ENCODE measurements at regions not wholly inside any gene's neighbourhood (a gene's known extent, or its start where the extent isn't known, plus 50 kb on each side); places are given as distances from the start of the nearest gene placed in this dataset.
"Not testable (repeated sequence)": the region's sequence is repeated elsewhere in the genome, so short reads cannot be mapped to it uniquely, and the experiment has no call there.

DNA sequence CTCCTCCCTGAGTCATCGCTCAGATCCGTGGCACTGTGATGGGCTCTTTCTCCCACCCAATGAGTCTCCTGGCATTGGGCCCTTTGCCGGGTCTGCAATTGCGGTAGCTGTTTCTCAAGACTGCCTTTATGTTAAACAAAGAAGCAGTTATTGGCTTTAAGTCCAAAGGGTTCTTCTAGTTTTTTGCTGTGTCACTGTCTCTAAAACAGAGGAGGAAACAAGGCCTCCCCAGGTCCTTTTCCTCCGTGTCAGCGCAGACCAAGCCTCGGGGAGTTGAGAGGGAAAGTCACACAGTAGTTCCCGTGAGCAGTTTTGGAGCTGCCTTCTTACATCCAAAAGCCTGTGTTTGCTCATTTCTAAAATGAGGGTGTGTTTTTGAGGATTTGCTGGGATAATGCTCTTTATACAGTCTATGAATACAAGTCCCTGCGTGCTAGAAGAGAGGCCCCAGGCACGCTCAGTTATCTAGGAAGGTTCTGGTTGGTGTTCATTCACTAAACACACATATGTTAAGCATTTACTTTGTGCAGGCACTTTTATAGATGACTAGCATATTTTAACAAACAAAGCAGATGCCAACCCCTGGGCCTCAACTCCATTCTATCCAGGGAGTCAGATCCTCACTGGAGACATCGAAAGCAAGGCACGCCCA is 126.0 kb upstream of the PZP start:
- DNase-seq, result no peak

DNA sequence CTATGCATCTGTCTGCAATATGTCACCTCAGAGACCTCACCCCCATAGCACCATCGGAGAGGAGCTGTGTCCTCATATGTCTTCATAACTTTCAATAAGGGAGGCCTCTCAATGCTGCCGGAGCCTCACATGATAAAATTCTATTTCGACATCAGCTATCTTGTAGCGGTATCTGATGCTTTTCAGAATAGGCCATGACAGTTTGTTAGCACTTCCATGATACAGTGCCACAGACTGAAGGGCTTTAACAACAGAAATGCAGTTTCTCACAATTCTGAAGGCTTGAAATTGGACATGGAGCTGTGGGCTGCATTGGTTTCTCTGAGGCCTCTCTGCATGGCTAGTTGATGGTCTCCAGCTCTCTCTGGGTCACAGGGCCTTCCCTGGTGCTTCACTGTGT is 125.0 kb upstream of the PZP start:
- no peak for DNase-seq

DNA sequence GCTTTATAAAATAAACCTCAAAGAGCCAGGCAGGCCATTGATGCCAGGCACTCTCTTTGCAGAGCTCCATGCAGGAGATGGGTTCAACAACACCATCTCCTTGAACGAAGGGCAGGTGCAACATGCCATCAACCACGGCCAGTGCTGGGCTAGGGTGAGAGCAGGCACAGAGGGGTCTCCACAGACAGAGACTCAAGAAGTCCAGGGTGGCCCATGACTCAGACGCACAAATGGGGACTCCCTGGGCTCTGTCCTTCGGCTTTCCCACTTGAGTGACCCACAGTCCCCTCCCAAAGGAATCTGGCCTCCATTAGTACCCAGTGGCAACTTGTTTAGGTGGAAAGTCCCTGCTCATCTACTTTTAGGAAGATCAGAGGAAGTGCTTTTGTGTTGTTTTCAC is 124.4 kb upstream of the PZP start:
- no peak for DNase-seq

DNA sequence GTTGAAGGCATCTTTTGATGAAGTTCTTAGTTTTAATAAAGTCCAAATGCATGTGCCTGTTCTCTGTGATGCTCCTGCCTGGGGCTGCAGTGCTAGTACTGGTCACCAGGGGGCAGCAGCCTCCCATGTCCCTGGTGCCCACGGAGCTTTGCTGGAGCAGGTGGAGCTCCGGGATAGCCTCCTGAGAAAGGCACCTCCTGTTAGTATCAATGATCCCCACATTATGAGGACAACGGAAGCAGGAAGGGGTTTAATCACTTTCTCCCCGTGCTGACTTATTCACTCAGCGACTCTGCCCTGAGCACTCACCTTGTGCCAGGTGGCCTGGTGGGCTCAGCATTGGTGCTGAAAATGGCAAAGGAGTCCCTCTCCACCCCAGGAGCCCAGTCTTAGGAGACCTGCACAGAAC is 123.0 kb upstream of the PZP start:
- no peak for DNase-seq

DNA sequence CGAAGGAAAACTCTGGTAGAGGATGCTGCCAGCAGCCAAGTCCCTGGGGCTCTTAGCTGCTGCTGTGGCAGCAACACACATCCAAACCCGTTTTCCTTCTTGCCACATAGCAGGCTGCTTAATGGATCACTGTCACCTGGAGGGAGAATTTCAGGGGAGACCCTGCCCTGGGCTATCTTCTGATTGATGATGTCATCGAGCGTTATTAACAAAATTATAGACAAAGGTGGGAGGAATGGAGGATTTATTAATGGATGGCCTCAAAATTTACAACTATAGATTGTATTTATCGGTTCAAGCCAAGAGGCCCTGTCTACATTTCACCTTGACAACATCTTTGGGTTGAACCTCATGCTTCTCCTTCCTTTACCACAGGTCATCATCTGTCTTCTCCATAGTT is 120.8 kb upstream of the PZP start:
- no peak for DNase-seq

DNA sequence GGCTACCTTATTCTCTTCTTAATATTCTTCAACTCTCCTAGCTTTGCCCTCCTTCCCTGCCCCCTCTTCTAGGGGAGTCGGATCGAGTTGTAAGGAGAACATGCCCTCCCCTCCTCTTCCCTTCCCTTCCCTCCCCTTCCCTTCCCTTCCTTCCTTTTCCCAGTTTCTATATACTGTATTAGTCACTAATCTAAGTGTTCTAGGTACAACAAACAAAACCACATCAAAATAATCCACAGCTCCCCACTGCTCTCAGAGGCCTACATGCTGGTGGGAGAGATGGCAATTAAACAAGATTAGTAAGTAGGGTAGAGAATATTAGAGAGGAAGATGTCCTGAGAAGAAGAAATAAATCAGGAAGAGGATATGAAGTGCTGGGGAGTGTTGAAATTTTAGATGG is 119.9 kb upstream of the PZP start:
- no peak for DNase-seq

DNA sequence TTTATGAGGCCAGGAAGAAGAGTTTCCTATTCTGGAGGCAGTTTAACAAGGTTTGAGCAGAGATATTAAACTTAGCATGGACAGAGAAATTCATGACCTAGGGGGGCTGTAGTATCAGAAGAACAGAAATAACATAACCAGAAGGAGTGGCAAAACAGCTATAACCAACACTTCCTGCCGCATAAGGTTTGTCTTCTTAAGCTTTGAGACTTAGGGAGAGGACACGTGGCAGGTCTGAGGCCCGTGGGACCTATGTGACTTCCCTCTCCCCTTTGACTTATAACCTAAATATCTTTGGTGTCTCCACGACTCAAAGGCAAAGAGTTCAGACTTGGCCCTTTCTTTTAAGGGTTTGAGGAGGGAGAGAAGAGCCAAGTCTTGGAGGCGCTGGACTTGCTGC is 119.1 kb upstream of the PZP start:
- DNase-seq, result no peak

DNA sequence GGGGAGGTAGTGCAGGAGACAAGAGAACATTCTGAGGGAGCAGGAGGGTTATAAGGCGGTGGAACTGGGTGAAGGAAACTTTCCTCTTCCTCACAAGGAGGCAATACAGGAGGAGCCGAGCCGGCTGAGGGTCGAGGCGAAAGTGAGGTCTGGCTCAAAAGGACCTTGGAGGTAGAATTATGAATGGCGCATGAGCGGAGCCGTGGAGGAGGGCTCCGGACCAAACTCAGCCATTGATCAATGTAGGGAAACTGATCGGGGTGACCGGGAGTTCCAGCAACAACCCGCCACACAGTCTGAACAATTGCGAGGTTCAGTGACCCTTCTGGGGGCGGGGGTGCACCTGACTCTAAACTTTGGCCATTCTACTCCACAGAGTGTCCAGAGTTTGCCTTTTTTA is 118.7 kb upstream of the PZP start:
- not testable (repeated sequence) for DNase-seq

DNA sequence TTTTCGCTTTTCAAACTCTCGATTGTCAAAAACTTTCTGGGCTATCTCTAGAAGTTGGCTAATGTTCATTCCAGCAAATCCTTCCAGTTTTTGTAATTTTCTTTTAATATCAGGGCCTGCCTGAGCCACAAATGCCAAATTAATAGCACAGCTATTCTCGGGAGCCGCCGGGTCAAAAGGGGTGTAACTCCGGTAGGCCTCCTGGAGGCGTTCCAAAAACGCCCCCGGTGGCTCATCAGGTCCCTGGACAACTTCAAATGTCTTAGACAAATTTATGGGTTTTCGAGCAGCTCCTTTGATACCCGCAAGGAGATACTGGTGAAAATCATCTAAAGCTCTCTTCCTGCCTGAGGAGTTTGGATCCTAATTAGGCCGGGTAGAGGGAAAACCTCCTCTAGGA is 117.9 kb upstream of the PZP start:
- no peak for DNase-seq

DNA sequence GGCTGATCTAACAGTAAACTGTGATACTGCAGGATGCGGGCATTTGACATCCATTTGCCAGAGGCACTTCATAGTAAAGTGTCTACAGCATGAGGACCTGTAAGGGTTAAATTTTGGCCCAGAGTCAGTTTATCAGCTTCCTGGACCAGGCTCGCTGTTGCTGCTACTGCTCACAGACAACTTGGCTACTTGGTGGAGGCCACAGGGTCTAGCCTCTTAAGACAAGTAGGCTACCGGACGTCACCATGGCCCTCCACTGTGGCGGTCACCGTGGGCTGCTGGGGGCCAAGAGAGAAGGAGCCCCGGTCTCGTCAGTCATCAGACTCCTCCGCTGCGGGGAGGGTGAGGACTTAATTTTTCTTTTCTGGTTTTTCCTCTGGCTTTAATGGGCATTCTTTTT is 117.3 kb upstream of the PZP start:
- DNase-seq, result no peak

DNA sequence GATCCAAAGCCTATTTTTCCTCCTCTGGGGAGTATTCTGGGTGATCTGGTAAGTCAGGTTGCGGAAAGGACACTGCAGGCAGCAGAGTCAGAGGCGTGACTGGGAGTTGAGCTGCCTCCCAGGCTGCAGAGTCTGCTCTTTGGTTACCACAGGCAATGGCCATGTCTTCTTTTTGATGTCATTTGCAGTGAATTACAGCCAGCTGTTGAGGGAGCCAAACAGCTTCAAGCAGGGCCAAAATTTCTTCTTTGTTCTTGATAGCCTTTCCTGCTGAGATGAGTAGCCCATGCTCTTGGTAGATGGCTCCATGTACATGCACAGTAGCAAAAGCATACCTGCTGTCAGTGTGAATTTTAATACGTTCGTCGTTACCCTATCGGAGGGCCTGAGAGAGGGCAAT is 116.6 kb upstream of the PZP start:
- DNase-seq, result no peak

DNA sequence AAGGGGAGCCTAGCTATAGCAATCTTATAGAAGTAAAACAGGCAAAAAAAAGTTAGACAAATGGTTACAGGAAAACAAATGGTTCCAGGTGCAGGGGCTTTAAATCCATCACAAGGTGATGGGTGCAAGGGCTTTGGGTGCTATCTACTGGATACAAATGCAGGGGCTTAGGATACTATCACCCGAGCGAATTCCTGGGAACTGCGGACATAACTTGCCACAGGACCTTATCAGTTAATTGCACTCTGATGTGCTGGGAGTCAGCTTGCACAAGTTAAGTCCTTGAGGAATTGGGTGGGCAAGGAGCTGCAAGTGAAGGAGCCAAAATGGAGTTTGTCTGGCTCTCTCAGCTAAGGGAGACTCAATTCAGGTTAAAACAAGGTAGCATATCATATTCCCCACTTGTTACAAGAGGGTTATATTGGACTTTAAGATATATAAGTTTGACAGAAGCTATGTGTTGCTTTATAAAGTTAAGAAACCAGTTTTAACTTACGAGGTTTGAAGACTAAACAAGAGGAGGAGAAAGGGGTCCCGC is 115.0 kb upstream of the PZP start:
- no peak for DNase-seq

DNA sequence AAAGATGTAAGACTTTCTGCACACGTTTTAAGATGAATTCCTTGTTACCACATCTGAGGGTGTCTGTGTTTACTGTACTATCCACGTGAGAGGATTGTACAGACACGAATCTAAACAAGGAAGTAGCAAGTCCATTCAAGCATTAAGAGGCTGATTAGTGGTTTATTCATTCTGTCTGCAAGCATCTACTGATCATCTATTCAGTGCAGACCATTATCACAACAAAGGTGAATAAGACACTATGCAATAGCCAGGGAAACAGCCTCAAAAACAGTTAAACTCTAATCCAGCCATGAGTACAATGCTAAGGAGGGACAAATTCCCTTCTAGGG is 111.6 kb upstream of the PZP start:
- no peak for DNase-seq

DNA sequence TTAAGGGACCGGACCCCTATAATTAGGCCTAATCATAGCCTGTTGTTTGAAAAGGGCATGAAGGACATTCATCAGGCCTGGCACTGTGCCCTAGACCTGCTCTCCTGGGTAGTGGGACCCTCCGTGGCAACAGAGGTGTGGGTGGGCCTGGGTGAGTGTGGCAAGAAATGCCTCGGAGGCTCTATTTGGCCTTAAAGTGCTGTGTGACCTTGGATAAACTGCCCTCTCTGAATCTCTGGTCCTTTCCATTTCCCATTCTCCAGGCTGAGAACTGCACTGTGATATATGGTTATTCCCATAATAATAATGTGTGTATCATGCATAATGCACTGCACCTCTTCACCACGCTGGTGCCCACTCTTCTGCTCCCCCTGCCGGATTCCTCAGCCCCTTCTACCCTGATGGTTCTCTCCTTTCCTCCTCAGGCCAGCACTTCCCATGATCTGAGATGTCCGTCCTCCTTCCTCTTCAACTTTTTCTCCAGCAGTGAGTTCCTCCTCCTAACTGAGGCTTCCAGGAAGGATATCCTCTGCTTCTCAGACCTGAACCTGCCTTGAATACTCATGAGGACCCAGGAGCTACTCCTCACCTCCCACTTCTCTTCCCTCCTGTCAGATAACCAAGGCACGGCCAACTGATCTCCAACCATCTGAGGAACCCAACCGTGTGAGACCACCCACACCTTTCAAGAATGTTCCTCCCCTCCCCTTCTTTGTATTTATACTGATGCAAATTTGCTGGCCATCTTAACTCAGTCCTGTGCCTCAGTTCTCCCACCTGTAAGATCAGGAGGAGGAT is 111.0 kb upstream of the PZP start:
- no peak for DNase-seq

DNA sequence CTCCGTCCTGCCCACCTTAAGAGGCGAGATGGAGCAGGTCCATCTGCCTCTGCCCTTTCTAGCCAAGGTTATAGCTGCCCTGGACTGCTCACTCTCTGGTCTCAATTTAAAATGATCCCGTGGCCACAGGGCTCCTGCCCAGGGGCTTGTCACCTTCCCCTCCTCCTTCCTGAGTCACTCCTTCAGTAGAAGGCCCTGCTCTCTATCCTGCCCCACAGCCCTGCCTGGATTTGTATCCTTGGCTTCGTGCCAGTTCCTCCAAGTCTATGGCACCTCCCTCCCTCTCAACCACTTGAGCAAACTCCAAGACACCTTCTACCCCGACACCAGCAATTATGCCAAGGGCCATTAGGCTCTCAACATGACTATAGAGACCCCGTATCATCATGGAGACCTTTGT is 105.3 kb upstream of the PZP start:
- not testable (repeated sequence) for DNase-seq

DNA sequence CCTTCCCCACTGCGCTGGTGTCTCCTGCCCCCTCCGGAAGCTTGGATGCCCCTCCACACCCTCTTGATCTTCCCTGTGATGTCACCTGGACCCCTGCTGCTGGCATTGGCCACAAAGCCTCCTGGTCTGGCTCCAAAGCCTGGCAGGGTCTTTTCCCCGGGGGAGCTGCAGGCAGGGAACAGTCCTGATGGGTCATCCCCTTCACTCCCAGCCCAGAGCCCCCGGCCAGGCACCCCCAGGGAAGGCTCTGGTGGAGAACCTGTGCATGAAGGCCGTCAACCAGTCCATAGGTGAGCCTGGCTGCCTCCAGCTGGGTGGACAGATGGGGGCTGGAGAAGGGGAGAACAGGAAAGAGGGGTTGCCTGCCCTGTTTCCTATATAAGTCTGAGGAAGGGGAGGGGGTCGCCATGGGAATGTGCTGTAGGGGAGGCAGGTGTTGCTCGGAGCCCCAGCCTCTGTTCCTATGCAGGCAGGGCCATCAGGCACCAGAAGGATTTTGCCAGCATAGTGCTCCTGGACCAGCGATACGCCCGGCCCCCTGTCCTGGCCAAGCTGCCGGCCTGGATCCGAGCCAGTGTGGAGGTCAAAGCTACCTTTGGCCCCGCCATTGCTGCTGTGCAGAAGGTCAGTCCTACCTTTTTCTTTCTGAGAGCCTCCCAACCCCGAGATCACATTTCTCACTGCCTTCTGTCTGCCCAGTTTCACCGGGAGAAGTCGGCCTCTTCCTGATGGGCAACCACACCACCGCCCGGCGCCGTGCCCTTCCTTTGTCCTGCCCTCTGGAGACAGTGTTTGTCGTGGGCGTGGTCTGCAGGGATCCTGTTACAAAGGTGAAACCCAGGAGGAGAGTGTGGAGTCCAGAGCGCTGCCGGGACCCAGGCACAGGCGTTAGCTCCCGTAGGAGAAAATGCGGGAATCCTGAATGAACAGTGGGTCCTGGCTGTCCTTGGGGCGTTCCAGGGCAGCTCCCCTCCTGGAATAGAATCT is 104.5 kb upstream of the PZP start:
- not testable (repeated sequence) for DNase-seq

DNA sequence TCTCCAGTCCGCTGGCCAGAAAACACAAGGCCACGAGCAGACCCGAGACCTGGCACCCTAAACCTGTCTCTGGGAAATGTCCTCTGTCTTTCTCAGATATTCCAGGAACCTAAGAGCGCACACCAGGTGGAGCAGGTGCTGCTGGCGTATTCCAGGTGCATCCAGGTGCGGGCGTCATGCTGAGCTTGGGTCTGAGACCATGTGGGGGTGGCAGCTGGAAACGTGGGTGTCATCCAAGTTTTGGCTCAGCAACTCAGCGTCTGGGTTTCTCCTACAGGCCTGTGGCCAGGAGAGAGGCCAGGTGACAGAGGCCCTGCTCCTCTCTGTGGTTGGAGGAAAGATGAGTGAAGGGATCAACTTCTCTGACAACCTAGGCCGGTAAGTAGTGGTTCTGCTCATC is 103.3 kb upstream of the PZP start:
- not testable (repeated sequence) for DNase-seq

DNA sequence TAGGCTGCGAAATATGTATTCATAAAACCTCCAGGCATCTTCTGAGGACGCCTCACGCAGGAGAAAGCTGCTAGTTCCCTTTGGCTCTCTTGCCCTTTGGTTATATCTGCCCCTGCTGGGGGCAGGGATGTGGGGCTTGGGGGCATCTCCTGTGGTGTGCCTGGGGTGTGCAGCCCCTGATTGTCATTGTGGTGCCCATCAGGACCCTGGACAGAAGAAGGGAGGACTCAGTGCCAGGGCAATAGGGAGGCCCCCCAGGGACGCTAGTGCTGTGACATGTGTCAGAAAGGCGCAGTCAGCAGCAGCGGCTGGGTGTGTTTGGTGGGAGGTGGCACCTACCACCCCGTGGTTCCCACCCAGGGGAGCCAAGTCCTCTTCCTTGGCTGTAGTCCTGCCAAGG is 102.5 kb upstream of the PZP start:
- not testable (repeated sequence) for DNase-seq

DNA sequence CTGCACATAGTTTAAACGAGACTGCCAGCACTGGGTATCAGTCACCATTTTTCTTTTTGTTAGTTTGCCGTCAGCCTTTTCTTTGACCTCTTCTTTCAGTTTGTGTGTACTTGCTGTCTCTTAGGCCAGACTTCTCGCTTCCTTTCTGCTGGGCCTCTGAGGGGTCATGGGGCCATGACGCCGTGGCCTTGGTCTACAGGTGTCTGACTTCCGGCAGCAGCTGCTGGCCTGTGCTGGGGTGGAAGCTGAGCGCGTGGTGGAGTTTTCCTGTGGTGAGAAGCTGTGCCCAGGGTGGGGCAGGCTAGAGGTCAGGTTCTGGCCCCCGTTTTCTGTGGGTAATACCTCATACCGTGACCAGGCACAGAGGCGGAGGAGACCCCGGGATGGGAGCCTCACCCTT is 101.6 kb upstream of the PZP start:
- DNase-seq, result not testable (repeated sequence)

DNA sequence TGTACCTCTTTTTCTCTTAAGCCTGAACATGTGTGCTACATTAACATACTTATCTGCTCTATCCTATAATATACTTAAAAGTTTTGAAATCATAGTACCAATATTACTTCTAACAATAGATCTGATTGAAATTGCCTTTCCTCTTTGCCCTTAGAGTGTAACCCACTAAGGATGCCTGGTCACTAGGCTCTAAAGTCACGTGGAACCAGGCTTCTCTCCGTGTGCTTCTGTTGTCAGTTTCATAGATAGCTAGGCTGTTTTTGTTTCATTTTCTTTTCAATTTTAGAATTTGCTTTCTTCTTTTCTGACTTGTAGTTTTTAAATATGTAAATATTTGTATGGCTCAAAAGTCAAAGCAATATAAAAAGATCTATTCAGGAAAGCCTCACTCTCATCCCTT is 100.5 kb upstream of the PZP start:
- DNase-seq, result not testable (repeated sequence)

DNA sequence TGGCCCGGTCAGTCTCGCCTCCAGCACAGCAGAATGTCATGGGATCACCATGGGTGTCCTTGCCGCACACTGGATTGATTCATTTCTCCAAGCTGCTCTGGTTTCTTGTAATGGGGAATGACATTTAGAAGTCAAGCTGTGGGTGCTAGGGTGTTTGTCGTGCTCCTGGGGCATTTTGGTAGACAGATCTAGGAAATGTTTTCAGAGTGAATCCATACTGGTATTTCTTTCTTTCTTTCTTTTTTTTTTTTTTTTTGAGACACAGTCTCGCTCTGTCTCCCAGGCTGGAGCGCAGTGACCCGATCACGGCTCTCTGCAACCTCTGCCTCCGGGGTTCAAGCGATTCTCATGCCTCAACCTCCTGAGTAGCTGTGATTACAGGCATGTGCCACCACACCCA is 100.0 kb upstream of the PZP start:
- not testable (repeated sequence) for DNase-seq

DNA sequence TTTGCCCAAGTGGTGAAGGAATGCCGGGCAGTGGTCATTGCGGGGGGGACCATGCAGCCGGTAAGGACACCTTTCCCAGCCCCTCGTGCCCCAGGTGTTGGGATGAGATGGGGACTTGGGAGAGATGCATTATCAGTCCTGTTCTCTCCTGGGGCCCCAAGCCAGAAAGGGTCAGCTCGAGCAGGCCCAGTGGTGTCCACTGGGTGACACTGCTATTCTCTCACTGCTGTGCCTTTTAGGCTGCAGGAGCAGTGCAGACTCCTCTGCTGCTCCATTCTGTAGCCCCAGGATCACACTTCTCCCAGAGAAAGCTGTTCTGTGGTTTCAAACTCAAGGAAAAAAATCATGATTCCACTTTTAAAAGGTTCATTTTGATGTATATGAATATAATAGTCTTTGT is 99.1 kb upstream of the PZP start:
- DNase-seq, result not testable (repeated sequence)

DNA sequence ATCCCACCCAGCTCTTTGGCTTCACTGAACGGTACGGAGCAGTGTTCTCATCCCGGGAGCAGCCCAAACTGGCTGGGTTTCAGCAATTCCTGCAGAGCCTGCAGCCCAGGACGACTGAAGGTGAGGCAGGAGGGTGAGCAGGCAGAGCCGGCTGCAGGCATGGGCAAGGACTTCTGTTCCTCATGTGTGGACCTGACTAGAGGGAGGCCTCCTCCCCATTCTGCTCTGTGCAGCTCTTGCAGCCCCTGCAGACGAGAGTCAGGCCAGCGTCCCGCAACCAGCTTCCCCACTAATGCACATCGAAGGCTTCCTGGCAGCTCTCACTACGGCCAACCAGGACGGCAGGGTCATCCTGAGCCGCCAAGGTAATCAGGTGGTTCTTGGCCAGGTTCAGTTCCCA is 97.8 kb upstream of the PZP start:
- not testable (repeated sequence) for DNase-seq
